Endothelial cell of umbilical vein (primary cell): ENCODE measurements at regions not wholly inside any gene's neighbourhood (a gene's known extent, or its start where the extent isn't known, plus 50 kb on each side); places are given as distances from the start of the nearest gene placed in this dataset.

Experiments
- BruUV-seq: library from RNA; stranded (reverse); fragments of 400-500 nt; replicated peaks from 2 replicates; lab custom pipeline; 2021; lab: Mats Ljungman, UMichigan
- CTCF ChIA-PET: fragments of 300-600, 350-600 bp; sonication (Branson Sonifier 250); formaldehyde crosslinking; loops from one replicate; lab custom pipeline; 2021; ENCODE audit warnings: antibody characterized with exemption, inconsistent platforms; lab: Charles Lee
- POLR2A ChIA-PET: fragments of 300-600, 350-600 bp; sonication (Branson Sonifier 250); formaldehyde crosslinking; loops from one replicate; lab custom pipeline; 2021; ENCODE audit warnings: antibody characterized with exemption, inconsistent platforms; lab: Charles Lee
- DNase-seq: peaks from one replicate; pipeline ENCODE4 v3.0.0-alpha.2; 2011; ENCODE audit warnings: low read depth, low spot score
- FAIRE-seq: peaks from 2 replicates; lab custom pipeline; 2011; peaks lifted over from hg19 to GRCh38; lab: Jason Lieb, UNC
- H2AFZ ChIP-seq: 2 replicates; pipeline ENCODE4 v1.6.0; 2012; ENCODE audit warnings: low read depth, low read length, control low read depth, inconsistent platforms
- H3K27ac ChIP-seq: 2 replicates; pipeline ENCODE4 v1.5.1; 2011; ENCODE audit warnings: low read depth, mild to moderate bottlenecking, control low read depth, low read length, moderate library complexity; ENCODE audit not compliant: insufficient read depth
- H3K27me3 ChIP-seq, 2 experiments: 2 replicates each; pipeline versions ENCODE4 v1.6.0 to v1.6.1; 2011; ENCODE audit warnings: low read length in 2 of 2, mixed read lengths in 1 of 2; ENCODE audit not compliant: control insufficient read depth in 2 of 2, insufficient read depth in 2 of 2
- H3K36me3 ChIP-seq, 2 experiments: 2 replicates in 1 of 2; 3 replicates in 1 of 2; pipeline ENCODE4 v1.5.1; 2011; ENCODE audit warnings: low read length in 2 of 2, mild to moderate bottlenecking in 1 of 2, moderate library complexity in 1 of 2; ENCODE audit not compliant: control insufficient read depth in 2 of 2, insufficient read depth in 2 of 2; ENCODE audit errors: extremely low read depth in 1 of 2
- H3K4me1 ChIP-seq: 3 replicates; pipeline ENCODE4 v1.5.1; 2011; ENCODE audit warnings: mild to moderate bottlenecking, low read length; ENCODE audit not compliant: control insufficient read depth, insufficient read depth; ENCODE audit errors: extremely low read depth
- H3K4me2 ChIP-seq: 2 replicates; pipeline ENCODE4 v1.6.1; 2011; ENCODE audit warnings: low read length, control low read depth, mixed read lengths; ENCODE audit not compliant: insufficient read depth
- H3K4me3 ChIP-seq, 3 experiments: fragments of 200-600 bp in 1 of 3; sonication (generic), shearing (Covaris generic) in 1 of 3; replicated peaks in 1 of 3; 2 replicates each; pipeline ENCODE4 v1.5.1; 2011 to 2016; ENCODE audit warnings: control low read depth in 3 of 3, low read length in 3 of 3, mild to moderate bottlenecking in 2 of 3, inconsistent platforms in 1 of 3, low read depth in 1 of 3, moderate library complexity in 1 of 3; ENCODE audit not compliant: insufficient read depth in 1 of 3
- H3K79me2 ChIP-seq: 2 replicates; pipeline ENCODE4 v1.6.0; 2012; ENCODE audit warnings: low read length, inconsistent platforms; ENCODE audit not compliant: control insufficient read depth, insufficient read depth
- H3K9ac ChIP-seq: replicated peaks from 2 replicates; pipeline ENCODE3; 2011; ENCODE audit warnings: low read length, control low read depth; ENCODE audit not compliant: insufficient read depth; ENCODE audit errors: extremely low read depth
- H3K9me1 ChIP-seq: replicated peaks from 3 replicates; pipeline ENCODE4 v1.6.0; 2011; ENCODE audit warnings: mild to moderate bottlenecking, low read length; ENCODE audit not compliant: control insufficient read depth, insufficient read depth; ENCODE audit errors: extremely low read depth
- H3K9me3 ChIP-seq: replicated peaks from 2 replicates; pipeline ENCODE4 v1.5.1; 2012; ENCODE audit warnings: low read length, inconsistent platforms; ENCODE audit not compliant: control insufficient read depth, insufficient read depth
- H4K20me1 ChIP-seq: replicated peaks from 2 replicates; pipeline ENCODE3; 2011; ENCODE audit warnings: mild to moderate bottlenecking, low read length; ENCODE audit not compliant: control insufficient read depth, insufficient read depth; ENCODE audit errors: extremely low read depth
- EZH2 ChIP-seq: IDR thresholded peaks from 2 replicates; pipeline ENCODE4 v1.6.1; 2012; ENCODE audit warnings: borderline replicate concordance, low read depth, mild to moderate bottlenecking, moderate library complexity, low read length, inconsistent platforms; ENCODE audit not compliant: severe bottlenecking
- FOS ChIP-seq: IDR thresholded peaks from 2 replicates; pipeline ENCODE4 v1.6.1; 2011; ENCODE audit warnings: mild to moderate bottlenecking, low read length, moderate library complexity, borderline replicate concordance; ENCODE audit not compliant: insufficient read depth
- GATA2 ChIP-seq: IDR thresholded peaks from 2 replicates; pipeline ENCODE4 v1.7.0; 2011; ENCODE audit warnings: low read depth, mild to moderate bottlenecking, moderate library complexity, mixed read lengths, low read length; ENCODE audit not compliant: insufficient read length, insufficient read depth
- JUN ChIP-seq: IDR thresholded peaks from 2 replicates; pipeline ENCODE4 v1.6.1; 2011; ENCODE audit warnings: borderline replicate concordance, low read depth; ENCODE audit not compliant: insufficient read length, insufficient read depth
- MAX ChIP-seq: IDR thresholded peaks from 2 replicates; pipeline ENCODE4 v1.6.1; 2011; ENCODE audit not compliant: insufficient read depth, insufficient read length
- MYC ChIP-seq: IDR thresholded peaks from one replicate; pipeline ENCODE4 v1.6.1; 2011; ENCODE audit warnings: mild to moderate bottlenecking, low read depth, low read length
- POLR2A ChIP-seq: IDR thresholded peaks from 2 replicates; pipeline ENCODE4 v1.6.1; 2012; ENCODE audit warnings: low read depth, mild to moderate bottlenecking, control low read depth, low read length
- POLR2AphosphoS5 ChIP-seq: IDR thresholded peaks from 2 replicates; pipeline ENCODE4 v1.6.1; 2012; ENCODE audit warnings: low read depth, mild to moderate bottlenecking, control low read depth, low read length, moderate library complexity; ENCODE audit not compliant: insufficient read depth
- dilution Hi-C: fragments of 300-500 bp; cut with MboI; formaldehyde crosslinking; loops from one replicate; pipeline ENCODE4 v1.15.0; 2019; ENCODE audit warnings: low sequenced_read_pairs; ENCODE audit not compliant: extremely low pct_ligation_motif_present
- intact Hi-C: fragments of 100-400 bp; cut with micrococcal nuclease; formaldehyde crosslinking; loops from one replicate; pipeline ENCODE4 v1.10.0; 2022
- TF ChIP-seq, protein P1 (sequence below), 2 donors: IDR thresholded peaks; 1 replicate in 1 of 2; 2 replicates in 1 of 2; pipeline ENCODE4 v1.5.1; 2011; ENCODE audit warnings: low read length in 2 of 2, mild to moderate bottlenecking in 2 of 2, moderate library complexity in 2 of 2, control low read depth in 1 of 2, inconsistent platforms in 1 of 2, low read depth in 1 of 2; ENCODE audit not compliant: insufficient read depth in 1 of 2; ENCODE audit errors: extremely low read depth in 1 of 2

- BruUV-seq = no TSS peak
- no peak overlapping the region for H3K9ac ChIP-seq
- H3K9me3 ChIP-seq = peaks cover 10% of the 10 kb centered on the region
- DNase-seq = no peak
- H4K20me1 ChIP-seq = no peaks in the 10 kb centered on the region
- CTCF ChIA-PET = no interaction called here
- no peaks in the 10 kb centered on the region for H3K4me1 ChIP-seq
- no peak overlapping the region for H3K4me2 ChIP-seq
- intact Hi-C loops = no loop called here
- dilution Hi-C loops = no loop called here
- H3K36me3 ChIP-seq = no peaks in the 10 kb centered on the region
- H2AFZ ChIP-seq = no peak overlapping the region
- no peak overlapping the region for H3K4me3 ChIP-seq
- no peak for FAIRE-seq
- H3K79me2 ChIP-seq = no peaks in the 10 kb centered on the region
- no peaks in the 10 kb centered on the region for H3K27me3 ChIP-seq
- TF ChIP-seq MYC = no peak
- no peak for TF ChIP-seq EZH2
- no peak for TF ChIP-seq GATA2
- TF ChIP-seq, protein P1, sequence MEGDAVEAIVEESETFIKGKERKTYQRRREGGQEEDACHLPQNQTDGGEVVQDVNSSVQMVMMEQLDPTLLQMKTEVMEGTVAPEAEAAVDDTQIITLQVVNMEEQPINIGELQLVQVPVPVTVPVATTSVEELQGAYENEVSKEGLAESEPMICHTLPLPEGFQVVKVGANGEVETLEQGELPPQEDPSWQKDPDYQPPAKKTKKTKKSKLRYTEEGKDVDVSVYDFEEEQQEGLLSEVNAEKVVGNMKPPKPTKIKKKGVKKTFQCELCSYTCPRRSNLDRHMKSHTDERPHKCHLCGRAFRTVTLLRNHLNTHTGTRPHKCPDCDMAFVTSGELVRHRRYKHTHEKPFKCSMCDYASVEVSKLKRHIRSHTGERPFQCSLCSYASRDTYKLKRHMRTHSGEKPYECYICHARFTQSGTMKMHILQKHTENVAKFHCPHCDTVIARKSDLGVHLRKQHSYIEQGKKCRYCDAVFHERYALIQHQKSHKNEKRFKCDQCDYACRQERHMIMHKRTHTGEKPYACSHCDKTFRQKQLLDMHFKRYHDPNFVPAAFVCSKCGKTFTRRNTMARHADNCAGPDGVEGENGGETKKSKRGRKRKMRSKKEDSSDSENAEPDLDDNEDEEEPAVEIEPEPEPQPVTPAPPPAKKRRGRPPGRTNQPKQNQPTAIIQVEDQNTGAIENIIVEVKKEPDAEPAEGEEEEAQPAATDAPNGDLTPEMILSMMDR (IDR thresholded peaks at IDR 0.05; ENCODE audit: extremely low read depth in 1 of 2, insufficient read depth in 1 of 2, low read depth in 1 of 2, low read length in 2 of 2) = no peak
- TF ChIP-seq JUN = no peak
- H3K9me1 ChIP-seq = no peaks in the 10 kb centered on the region
- POLR2A ChIA-PET = no interaction called here
- no peak overlapping the region for H3K27ac ChIP-seq
Measured at GRCh38 chr10:130656187-130656575, 520.0 kb downstream of the GLRX3 start.

DNA sequence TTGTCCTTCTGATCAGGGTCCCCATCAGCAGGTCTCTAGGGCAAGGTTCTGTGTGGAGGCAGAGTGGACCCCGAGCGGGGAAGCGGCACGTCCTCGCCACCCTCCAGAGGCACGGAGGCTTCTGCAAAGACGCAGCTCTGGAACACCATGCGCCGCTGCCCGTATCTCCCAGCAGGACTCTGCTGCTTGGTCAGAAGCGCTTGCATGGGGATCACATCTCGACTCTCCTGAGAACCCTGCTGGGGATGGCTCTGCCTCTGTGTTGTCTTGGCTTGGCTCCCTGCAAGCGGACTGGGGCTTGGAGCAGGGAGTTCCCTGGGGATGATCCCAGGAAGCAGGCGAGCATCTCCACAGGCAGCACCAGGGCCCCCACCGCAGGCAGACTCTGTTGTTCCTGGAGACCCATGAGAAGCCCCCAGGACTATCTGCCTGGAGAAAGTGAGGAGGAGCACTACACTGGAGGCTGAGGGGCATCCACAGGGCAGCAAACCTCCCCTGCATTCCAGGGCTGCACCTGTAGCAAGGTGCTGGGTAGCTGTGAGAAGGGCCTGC, 520.5 kb downstream of the GLRX3 start:
- Histone ChIP-seq H3K9ac (no peak overlapping the region), H3K9me3 (peaks cover 10% of the 10 kb centered on the region), H3K36me3 (no peaks in the 10 kb centered on the region), H3K4me1 (no peaks in the 10 kb centered on the region), H3K27ac (no peak overlapping the region), H3K4me3 (no peak overlapping the region), H3K9me1 (no peaks in the 10 kb centered on the region), H3K4me2 (no peak overlapping the region), H2AFZ (no peak overlapping the region), H3K79me2 (no peaks in the 10 kb centered on the region), H3K27me3 (no peaks in the 10 kb centered on the region), H4K20me1 (no peaks in the 10 kb centered on the region)
- POLR2A ChIA-PET = no interaction called here
- BruUV-seq = no TSS peak
- DNase-seq (no peak), FAIRE-seq (no peak)
- intact Hi-C loops = no loop called here
- CTCF ChIA-PET = no interaction called here
- dilution Hi-C loops = no loop called here
- TF ChIP-seq, protein P1 (IDR thresholded peaks at IDR 0.05; ENCODE audit: extremely low read depth in 1 of 2, insufficient read depth in 1 of 2, low read depth in 1 of 2, low read length in 2 of 2) = no peak
- TF ChIP-seq POLR2A (no peak), MYC (no peak), JUN (no peak), POLR2AphosphoS5 (no peak), EZH2 (no peak), GATA2 (no peak), FOS (no peak), MAX (no peak)
